Stimulated activated naive CD8-positive, alpha-beta T cell treated with anti-CD3 and anti-CD28 coated beads, Interleukin-15, Interleukin-2, amounts not matched to agents 100 U/mL and 50 U/mL, for 24 hours (primary cell): ENCODE measurements at regions not wholly inside any gene's neighbourhood (a gene's known extent, or its start where the extent isn't known, plus 50 kb on each side); places are given as distances from the start of the nearest gene placed in this dataset.

Experiments
- ATAC-seq: fragments of 150-1000 bp; cut with Tn5 transposase; one replicate; pipeline ENCODE4 v1.10.0; 2021
- DNase-seq: peaks from one replicate; pipeline ENCODE4 v3.0.0; 2021

DNA sequence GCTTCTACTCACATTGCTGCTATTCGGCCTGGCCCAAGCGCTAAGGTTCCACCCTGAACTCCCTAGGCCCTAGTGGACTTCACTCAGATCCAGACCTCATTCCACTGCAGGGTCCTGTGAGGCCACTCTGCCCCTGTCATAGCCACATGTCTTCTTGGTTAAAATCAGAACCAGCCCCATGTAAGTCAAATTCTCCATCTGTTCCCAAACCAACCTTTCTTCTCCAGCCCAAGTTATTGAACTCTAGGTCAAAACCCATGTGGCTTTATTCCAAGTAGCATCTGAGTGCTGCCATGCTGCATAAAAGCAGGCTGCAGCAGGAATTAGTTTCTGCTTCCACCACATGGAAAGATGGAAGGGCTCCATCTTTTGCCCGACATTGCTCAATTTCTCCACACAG is 281.2 kb downstream of the SNX13 start:
- no peak for DNase-seq
- no peak for ATAC-seq

DNA sequence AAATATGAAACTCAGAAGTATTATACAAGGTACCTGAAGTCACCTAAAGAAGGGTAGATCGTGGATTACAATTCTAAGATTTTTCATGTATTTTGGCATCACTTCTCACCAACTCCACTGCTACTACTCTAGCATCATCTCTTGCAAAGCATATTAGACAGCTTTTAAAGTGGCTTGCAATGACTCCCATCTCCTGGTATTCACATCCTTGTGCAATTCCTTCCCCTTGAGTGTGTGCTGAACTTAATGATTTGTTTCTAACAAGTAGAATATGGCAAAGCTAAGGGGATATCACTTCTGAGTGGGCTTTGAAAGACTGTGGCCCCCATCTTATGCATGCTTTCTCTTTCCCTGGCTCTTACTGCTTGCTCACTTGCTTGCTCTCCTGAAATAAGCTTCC is 280.2 kb downstream of the SNX13 start:
- no peak for DNase-seq

DNA sequence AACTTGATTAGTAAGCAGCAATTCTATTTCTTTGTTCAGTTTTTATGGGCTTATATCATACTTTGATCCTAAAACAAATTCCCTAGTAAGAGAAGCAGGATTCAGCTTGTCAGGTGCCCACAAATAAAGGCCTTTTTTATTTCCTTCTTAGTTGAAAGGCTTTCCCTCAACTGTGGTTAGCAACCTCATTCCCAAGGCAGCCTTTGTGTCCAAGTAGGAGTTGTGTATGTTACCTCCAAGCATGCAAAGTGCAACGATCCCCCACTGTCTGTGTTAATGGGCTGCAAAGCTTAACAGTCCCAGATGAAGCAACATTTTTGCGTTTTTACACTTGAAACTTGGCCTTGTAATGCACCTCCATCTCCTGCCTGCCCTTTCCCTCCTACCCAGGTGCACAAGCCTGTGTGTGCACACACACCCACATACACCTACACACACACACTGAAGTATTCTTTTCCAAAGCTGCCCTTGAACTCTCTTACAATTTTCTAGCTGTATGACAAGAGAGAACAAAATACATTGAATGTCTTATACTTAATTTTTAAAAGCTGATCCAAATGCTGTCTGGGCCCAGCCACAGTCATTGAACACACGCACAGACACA is 278.2 kb downstream of the SNX13 start:
- no peak for ATAC-seq
- DNase-seq, result no peak

More for the DNA sequence above, 280.2 kb downstream of the SNX13 start:
- no peak for ATAC-seq

DNA sequence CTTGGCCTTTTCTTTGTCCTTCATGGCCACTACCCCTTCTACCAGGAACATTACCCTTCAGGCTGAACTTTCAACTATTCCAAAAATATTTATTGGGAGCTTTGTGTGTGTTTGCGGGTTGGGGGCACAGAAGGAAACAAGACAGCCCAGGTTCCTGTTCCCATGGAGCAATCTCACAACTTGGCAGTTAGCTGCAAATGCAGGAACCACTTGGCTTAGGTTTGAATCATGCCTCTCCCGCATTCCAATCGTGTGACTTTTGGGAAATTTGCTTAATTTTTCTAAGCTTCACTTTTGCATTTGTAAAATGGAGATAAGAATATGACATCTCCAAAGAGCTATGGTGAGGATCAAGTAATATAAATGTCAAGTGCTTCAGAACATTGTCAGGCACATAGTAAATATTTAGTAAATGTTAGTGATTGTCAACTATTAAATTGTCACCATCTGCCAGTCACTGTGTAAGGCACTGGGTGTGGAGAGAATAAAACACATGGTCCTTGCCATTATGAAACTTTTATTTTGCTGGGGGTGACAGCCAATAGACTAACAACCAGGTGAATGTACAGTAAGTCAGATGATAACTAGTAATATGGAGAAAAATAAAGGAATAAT is 277.1 kb downstream of the SNX13 start:
- DNase-seq (no peak), ATAC-seq (no peak)

DNA sequence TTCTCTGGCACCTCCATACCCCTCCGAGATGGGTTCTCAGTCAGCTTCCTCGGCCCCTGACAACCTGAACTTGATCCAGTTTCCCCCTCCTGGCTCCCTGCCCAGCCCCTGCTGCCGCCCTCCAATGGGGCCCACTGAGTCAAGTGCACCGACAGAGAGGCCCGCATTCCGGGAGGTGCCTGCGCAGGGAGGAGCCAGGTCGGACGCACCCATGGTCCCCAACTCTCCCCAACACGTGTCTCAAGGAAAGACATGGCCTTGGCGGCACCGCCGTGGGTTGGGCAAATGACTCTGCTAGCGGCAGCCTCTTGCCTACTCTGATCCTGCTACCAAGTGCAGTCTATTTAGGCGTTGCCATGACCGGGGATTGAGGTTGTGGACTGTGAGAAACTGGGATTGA is 275.3 kb downstream of the SNX13 start:
- ATAC-seq (no peak), DNase-seq (no peak)

DNA sequence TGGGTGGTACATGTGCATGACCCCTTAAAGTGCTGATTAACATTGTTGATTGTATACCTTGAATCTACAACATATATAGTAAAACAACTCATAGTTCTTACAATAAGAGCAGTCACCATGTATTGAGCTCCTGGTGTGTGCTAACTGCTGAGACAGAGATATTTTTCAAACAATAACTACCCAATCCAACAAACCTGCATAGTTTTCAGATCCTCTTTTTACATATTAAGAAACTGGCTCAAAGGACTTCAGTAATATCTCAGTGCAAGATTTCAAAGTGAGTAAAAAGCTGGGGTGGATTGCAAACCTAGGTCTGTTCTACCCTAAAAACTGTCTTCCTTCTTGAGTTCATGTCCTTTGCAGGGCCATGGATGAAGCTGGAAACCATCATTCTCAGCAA is 272.2 kb downstream of the SNX13 start:
- DNase-seq, result no peak
- no peak for ATAC-seq

DNA sequence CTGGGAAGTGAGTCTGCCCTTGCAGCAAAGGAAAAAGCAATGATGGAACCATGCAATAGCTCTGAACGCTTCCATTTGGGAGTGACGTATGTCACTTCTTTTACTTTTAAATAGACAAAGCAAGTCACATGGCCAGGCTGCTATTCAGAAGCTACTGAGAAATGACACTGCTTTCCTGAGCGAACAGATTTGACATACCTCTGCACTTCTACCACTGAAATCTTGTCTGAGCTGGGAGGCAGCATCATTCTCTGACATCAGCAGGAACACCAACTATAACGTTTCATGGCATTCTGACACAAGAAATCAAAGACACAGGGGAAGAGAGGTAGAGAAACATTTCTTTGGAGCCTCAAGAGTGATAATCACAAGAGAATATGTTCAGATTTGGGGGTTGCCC is 271.1 kb downstream of the SNX13 start:
- DNase-seq (no peak), ATAC-seq (no peak)

DNA sequence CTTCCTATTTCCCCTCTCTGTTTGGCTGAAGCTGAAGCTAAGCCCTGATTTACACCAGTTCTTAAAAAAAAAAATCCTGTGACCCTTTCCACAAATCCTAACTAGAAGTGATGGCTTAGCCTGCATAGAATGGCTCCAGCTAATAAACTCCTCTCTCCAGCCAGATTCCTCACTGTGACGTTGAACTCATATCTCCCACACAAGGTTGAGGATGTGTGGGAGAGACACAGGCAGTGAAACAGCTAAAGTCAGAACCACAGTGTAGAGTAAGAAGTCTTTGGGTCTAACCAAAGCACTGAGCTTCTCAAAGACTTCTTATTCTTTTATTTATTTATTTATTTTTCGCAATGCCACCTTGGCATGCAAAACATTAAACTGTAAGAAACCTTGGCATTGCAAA is 268.3 kb downstream of the SNX13 start:
- ATAC-seq (no peak), DNase-seq (no peak)

DNA sequence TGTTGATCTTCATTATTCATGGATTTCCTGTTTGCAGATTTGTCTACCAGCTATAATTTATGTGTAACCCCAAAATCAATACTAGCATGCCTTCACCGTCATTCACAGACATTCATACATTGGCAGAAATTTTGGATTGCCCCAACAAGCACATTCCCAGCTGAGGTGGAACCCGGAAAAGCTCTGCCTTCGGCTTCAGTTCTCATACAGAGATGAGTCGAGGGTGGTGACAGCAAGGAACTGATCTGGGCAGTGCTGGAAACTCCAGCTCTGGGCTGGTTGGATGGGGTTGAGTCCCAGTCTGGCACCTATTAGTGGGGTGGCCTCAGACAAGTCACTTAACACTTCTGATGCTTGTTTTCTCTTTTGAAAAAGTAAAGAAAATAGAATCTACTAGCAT is 267.5 kb downstream of the SNX13 start:
- no peak for ATAC-seq
- DNase-seq, result no peak

DNA sequence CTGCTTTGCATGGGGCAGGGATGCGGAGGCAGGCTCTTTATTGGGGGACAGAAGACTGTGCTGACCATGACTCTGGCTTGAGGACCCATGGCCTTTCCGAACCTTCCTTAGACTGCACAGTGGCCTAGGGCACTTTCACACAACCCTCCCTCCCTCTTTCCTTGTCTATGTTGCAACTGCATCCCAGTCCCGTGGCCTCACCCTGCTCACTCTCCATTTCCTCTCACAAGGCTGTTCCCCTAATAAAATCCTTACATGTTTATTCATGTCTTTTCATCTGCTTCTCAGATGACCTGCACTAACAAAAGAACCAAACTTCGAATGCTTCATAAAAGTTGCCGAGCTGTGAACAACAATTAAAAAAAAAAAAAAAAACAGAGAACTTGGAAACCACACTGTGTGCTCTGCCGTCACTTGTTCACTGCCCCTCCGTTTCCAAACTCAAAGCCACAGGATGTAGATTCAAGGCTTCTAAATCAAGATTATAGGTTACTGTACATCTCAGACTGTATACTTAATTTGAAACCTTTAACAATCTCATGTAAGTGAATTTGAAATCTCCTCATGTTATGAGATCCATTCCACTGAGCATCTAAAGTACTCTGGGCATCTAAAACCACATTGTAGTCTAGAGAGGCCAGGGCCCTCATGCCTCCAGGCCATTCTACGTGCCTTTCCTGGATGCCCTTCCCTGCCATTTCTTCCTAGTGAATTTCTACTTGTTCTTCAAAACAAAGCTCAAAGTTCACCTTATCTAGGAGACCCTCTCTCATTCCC is 265.9 kb downstream of the SNX13 start:
- no peak for ATAC-seq
- no peak for DNase-seq

DNA sequence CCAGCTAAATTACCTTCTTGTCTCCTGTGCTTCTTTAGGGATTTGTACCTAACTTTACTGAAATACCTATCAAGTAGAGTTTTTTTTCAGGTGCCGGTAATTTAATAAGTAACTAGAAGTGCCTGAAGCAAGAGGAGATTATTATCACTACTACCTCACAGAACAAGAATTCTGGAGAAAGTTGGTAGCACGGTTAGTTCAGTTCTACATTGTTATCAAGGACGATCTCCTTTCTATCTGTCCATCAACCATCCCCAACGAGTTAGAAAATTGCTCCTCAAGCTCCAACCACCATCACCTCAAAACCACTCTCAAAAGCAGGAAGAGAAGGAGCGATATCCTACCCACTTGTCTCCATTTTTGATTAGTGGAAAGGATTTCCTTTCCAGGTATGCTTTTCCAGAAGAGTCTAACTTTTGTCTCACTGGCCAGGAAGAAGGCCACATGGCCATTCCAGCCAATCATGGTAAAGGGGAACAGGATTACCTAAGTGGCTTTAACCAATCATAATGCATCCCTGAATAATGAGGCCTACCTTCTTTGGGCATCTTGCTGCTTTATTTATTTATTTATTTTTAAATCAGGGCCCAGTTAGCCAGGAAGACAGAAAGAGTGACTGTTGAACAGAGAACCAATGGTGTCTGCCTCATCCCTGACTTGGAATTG is 265.2 kb downstream of the SNX13 start:
- DNase-seq (no peak), ATAC-seq (no peak)

DNA sequence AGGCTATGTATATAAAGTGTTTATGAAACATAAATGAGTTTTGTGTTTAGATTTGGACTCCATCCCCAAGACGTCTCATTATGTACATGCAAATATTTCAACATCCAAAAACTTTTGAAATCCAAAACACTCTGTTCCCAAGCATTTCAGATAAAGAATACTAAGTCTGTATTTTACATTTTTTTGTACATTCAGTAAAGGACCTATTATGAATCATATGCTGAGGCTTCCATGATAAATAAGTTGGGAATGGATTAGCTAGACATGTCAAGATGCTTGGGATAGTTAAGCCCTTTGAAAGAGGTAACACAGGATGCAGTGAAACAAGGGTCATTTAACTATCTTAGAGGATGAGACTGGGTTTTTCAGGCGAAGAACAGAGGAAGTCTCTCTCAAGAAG is 262.9 kb downstream of the SNX13 start:
- DNase-seq (no peak), ATAC-seq (no peak)

DNA sequence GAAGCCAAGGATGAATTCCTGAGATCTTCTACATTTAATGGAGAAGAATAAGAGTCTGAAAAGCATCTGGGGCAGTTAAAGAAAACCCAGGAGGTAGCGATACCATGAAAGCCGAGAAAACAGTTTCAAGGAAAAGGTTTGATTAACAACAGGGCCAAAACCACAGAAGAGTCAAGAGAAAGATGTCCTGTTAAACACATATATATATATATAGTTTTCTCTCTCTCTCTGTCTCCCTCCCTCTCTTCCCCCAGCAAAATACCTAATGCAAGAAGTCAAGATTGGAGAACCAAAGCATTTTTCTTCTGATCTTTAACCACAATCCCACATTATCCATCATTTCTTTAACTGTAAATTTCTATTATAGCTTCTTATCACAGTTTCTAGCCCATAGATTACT is 261.4 kb downstream of the SNX13 start:
- ATAC-seq (no peak), DNase-seq (no peak)

DNA sequence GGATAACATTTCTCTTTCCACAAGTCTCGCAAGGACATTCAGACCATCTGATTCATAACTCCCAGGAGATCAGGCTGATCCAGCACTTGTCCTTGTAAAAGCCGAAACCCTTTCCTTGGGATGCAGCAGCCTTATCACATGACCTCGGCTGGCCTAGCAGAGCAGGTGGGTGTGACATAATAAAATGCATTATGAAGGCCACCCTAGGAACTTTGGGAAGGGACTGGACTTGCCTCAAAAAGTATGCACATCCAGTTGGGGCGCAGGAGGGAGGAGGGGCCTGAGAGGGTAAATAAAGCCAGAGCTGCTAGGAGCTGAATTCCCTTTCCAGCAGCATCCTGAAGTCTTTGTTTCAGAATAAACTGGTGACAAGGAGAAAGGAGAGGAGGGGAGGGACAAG is 260.8 kb downstream of the SNX13 start:
- DNase-seq (no peak), ATAC-seq (no peak)

DNA sequence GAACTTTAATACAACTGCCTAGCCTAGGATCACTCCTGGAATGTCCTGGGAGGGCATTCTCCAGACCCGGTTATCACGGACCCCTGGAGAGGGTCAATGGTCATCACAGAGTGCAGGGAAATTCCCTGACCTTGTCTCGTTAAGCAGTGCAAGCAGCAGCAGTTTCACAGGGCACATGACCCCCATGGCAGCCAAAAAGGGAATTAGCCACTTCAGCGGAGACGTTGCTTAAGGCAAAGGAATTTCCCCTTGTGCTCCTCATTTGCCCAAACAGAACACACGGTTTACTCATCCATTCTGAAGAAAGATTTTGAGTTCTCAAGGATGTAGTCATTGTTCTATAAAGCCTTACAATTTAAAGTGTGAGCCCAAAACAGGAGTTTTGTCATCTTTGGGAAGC is 260.3 kb downstream of the SNX13 start:
- no peak for DNase-seq
- ATAC-seq, result no peak

DNA sequence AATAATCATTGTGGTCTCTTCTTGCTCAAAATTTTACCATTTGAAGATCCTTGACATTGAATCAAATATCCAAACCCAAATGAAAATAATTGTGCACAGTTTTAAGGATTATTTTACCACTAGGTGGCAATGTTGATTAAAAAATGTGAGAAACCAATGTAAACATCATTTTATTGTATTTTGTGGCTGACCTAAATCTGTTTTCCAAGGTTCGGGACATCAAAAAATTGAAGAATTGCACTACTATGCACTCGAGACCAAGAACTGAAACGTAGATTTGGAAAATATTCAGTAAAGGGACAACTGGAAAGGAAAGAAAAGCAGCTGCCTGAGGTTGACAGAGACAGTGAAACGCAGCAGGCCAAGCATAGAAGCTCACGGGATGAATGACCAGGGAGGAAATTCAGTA is 259.3 kb downstream of the SNX13 start:
- DNase-seq (no peak), ATAC-seq (no peak)

DNA sequence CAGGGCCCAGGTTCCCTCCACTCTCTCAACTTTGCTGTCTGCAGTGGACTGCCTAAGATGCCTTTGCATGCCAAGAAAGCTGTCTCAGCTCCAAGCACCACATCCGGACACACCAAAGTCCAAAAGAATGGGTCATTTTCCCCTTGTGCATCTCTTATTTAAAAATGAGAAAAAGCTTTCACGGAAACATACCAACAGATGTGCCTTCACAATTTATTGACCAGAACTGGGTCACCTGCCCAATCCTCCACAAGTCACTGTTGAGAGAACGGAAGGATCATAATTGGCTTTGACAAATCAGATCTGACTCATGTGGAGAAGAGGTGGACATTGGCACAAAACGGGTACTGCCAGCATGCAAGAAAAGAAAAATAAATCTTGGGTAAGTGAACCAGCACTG is 258.3 kb downstream of the SNX13 start:
- no peak for DNase-seq
- no peak for ATAC-seq

DNA sequence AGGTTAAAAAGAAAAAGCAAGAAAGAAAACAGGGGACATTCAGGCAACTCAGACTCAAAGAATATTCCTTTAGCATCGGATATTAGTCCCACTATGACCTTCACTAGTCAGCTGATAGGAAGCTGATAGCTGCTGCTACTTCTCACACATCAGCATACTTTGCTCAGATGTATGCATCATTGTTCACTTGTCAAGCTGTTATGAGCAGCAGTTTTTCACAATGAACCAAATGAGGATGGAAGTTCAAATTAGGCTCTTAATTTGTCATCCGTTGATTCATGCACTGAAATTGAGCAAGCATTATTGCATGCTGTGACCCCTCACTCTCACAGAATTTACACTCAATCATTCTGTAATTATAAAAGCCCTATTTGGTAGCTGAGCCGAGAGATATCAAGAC is 257.7 kb downstream of the SNX13 start:
- ATAC-seq (no peak), DNase-seq (no peak)

DNA sequence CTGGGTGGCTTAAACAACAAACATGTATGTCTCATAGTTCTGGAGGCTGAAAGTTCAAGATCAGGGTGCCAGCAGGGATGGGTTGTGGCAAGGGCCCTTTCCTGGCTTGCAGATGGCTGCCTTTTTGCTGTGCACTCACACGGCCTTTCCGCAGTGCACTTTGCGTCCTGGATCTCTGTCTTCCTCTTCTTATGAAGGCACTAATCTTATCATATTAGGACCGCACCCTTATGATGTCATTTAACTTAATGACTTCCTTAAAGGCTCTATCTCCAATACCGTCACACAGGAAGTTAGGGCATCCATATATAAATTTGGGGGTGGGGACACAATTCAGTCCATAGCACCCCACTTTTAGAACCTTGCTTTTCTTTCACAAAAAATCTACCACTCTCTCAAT is 255.2 kb downstream of the SNX13 start:
- ATAC-seq, result no peak
- no peak for DNase-seq

DNA sequence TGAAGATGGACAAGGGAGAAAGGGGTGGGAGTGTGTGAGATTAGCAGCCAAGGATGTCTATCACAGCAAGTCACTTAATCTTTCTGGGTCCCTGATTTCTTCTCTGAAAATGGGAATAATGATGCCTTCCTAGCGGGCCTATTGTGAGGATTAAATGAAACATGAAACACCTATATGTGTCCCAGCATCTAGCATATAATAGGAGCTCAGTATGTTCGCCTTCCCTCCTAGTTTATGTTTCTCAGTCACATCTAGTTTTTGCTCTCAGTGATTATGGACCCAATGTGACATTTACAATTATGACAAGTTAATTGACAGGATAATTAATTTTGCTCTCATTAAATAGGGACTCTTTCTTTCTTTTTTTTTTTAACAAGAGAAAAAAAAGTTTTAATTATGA is 252.9 kb downstream of the SNX13 start:
- no peak for DNase-seq

DNA sequence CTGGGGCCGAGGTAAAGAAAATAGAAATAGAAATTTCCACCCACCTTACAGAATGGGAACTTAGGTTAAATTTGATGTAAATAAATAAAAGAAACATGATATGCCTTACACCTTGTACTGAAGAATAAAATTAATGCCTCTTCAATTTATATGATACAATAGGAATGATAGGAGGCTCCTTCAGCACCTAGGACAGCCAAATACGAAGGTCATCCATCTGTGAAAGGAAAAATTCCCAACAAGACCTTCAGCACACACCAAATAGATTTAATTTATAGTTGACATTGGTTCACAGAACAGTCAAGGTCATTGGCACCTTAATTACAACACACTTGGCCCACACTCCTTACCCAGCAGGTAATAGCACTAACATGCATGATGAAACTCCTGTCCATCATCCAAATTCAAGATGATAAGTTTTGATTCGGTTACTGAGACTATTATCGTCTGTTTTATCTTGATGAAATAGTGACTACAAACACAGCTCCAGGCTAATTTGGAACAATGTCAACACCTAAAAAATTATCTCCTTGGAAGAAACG is 250.9 kb downstream of the SNX13 start:
- DNase-seq (no peak), ATAC-seq (no peak)

More for the DNA sequence above, 252.9 kb downstream of the SNX13 start:
- no peak for ATAC-seq

DNA sequence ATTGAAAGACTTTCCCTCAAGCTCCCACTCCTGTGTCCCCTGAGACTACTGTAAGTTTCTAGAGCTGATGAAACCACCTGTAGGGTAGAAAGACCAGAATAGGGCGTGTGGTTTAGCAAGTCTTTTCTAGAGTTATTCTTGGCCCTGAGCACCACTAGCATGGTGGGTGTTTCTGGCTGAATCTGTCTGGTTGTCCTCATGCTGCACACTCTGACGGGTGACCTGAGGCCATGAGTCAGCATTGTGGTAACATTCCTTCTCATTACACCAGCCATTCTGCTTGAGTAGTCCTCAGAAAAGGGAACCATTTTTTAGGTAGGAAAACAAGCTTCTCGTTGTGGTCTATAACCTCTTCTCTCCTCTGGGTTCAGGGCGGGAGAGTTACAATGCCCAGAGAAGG is 250.3 kb downstream of the SNX13 start:
- ATAC-seq (no peak), DNase-seq (no peak)

DNA sequence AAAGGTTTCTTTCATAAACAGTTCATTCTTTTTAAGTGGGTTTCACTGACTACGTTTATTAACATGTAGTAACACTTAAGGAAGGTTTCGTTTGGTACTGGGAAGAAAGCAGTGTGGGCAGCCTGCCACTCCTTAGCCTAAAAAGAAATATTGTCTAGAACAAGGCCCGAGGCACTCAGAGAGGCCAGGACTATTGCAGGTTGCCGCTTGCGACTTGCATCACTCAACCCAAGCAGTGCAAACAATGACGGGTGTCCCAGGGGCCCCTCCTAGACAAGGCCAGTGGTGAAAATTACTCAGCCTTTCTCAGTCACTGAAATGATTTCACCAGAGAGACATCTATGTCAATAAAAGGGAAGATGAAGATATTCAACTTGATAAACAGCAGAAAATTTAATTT is 243.9 kb downstream of the SNX13 start:
- DNase-seq (no peak), ATAC-seq (no peak)
